ENCODE measurements at regions not wholly inside any gene's neighbourhood (a gene's known extent, or its start where the extent isn't known, plus 50 kb on each side); places are given as distances from the start of the nearest gene placed in this dataset.

DNA sequence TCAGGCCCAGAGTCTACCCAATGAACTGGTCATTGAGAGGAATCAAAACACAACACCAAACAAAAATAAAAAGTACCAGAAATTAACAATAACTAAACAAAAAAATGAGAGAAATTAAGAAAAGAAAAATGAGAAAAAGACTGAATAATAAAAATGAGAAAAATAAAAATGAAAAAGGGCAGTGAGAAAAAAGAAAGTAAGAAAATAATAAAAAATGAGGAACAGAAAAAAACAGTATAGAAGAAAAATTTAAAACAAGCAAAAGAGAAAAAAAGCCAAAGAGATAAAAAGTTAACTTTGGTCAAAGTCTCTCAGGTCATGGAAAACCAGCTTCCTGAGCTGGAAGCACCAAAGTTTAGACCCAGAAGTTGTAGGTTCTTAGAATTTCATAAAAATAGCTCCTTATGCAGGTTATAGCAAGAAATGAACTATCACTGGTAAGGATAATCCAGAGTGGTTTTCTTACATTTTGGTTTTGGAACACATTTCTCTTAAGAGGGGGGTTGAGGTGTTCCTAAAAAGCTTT is 51.0 kb upstream of the WDR17 start:
- DNase-seq, result no peak
